ENCODE measurements at regions not wholly inside any gene's neighbourhood (a gene's known extent, or its start where the extent isn't known, plus 50 kb on each side); places are given as distances from the start of the nearest gene placed in this dataset.

GRCh38 chr4:128468123-128468989 lies 180.7 kb upstream of the PGRMC2 start:
- no peak for DNase-seq (ENCODE audit: low spot score)
- ATAC-seq (ENCODE audit: low FRiP score) = peak; percentile 96
- TF ChIP-seq, protein P1, sequence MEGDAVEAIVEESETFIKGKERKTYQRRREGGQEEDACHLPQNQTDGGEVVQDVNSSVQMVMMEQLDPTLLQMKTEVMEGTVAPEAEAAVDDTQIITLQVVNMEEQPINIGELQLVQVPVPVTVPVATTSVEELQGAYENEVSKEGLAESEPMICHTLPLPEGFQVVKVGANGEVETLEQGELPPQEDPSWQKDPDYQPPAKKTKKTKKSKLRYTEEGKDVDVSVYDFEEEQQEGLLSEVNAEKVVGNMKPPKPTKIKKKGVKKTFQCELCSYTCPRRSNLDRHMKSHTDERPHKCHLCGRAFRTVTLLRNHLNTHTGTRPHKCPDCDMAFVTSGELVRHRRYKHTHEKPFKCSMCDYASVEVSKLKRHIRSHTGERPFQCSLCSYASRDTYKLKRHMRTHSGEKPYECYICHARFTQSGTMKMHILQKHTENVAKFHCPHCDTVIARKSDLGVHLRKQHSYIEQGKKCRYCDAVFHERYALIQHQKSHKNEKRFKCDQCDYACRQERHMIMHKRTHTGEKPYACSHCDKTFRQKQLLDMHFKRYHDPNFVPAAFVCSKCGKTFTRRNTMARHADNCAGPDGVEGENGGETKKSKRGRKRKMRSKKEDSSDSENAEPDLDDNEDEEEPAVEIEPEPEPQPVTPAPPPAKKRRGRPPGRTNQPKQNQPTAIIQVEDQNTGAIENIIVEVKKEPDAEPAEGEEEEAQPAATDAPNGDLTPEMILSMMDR (IDR thresholded peaks at IDR 0.05) = no peak

- TF ChIP-seq, protein P1 (IDR thresholded peaks at IDR 0.05) = no peak
- DNase-seq (ENCODE audit: low spot score) = no peak
- ATAC-seq (ENCODE audit: low FRiP score) = no peak
These were observed 177.9 kb upstream of the PGRMC2 start for GRCh38 chr4:128465523-128465922.

DNA sequence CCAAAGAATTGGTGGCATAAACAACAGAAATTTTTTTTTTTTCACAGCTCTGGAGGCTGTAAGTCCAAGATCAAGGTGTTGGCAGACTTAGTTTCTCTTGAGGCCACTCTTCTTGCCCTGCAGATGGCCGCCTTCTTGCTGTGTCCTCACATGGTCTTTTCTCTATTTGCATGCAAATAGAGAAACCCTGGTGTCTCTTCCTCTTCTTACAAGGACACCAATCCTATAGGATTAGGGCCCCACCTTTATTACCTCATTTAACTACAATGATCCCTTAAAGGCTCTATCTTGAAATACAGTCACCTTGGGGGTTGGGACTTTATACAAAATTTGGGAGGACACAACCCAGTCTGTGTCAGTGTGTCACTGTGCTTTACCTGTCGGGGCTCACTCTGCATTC lies 175.4 kb upstream of the PGRMC2 start:
- DNase-seq (ENCODE audit: low spot score) (no peak), ATAC-seq (ENCODE audit: low FRiP score) (no peak)
- TF ChIP-seq, protein P1 (IDR thresholded peaks at IDR 0.05) = no peak

GRCh38 chr4:128462103-128462783 lies 174.6 kb upstream of the PGRMC2 start:
- DNase-seq (ENCODE audit: low spot score) (no peak), ATAC-seq (ENCODE audit: low FRiP score) (no peak)
- TF ChIP-seq, protein P1 (IDR thresholded peaks at IDR 0.05) = no peak

DNA sequence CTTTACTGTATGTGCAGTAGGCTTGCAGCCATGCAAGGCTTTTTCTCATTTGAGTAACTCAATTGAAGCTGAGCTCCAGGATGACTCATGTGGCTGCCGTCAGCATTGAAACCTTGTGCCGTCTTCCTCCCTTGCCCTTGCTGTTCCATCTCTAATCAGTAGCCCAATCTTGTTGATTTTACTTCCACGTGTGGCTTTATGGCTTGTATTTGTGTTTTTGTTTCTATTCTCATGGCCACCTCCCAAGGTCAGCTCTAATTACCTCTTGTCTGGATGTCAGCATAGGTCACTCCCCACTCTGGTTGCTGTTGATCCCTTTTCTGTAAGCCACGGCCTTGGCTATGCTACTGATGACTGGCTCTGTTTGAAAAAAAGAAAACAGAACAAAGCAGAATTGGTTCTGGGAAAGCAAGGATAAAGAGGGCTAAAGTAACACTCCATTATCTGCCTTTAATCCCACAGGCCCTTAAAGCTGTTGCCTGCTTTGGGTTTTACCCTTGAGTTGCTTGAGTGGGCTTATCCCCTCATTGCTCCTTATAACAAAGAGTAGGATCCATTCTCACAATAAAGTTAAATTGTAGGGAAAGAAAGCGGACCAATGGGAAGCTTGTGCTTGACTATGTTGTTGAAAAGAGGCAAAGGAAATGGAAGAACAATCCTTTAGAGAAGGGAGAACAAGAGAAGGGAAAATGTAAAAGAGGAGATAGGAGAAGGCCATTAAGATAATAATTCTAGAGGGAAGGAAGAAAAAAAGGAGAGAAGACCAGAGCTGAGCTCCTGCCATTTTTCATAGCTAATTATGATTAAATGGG lies 173.9 kb upstream of the PGRMC2 start:
- ATAC-seq (ENCODE audit: low FRiP score) (no peak), DNase-seq (ENCODE audit: low spot score) (no peak)
- TF ChIP-seq, protein P1 (IDR thresholded peaks at IDR 0.05) = no peak

- TF ChIP-seq, protein P1 (IDR thresholded peaks at IDR 0.05) = no peak
- ATAC-seq (ENCODE audit: low FRiP score) (no peak), DNase-seq (ENCODE audit: low spot score) (no peak)
These were observed 171.9 kb upstream of the PGRMC2 start for GRCh38 chr4:128459547-128459946.

Measured in omental fat pad (tissue), 3 donors.